HL-60 (cell line): ENCODE measurements at regions not wholly inside any gene's neighbourhood (a gene's known extent, or its start where the extent isn't known, plus 50 kb on each side); places are given as distances from the start of the nearest gene placed in this dataset.

Experiments
- DNase-seq, 2 experiments: peaks; one replicate each; pipeline ENCODE4 v3.0.0-alpha.2; 2010 to 2020; ENCODE audit warnings: low read depth in 1 of 2, low spot score in 1 of 2
- H3K27ac ChIP-seq: fragments of 250-450 bp; sonication (Bioruptor Pico); replicated peaks from 2 replicates; pipeline ENCODE4 v1.5.1; 2020; ENCODE audit warnings: mild to moderate bottlenecking, moderate library complexity
- H3K27me3 ChIP-seq: fragments of 250-450 bp; sonication (Bioruptor Pico); 2 replicates; pipeline ENCODE4 v1.5.1; 2021; ENCODE audit warnings: mild to moderate bottlenecking, moderate library complexity; ENCODE audit not compliant: insufficient read depth, poor library complexity, severe bottlenecking
- H3K4me3 ChIP-seq: replicated peaks from 2 replicates; pipeline ENCODE4 v1.5.1; 2011; ENCODE audit warnings: mild to moderate bottlenecking, control low read depth, low read length; ENCODE audit not compliant: insufficient read depth
- CTCF ChIP-seq: IDR thresholded peaks from one replicate; pipeline ENCODE4 v1.5.1; 2011; ENCODE audit warnings: low read length, control low read depth, inconsistent platforms; ENCODE audit not compliant: insufficient read depth
- GABPA ChIP-seq: IDR thresholded peaks from 2 replicates; pipeline ENCODE4 v1.6.1; 2012; ENCODE audit warnings: low read depth
- POLR2AphosphoS5 ChIP-seq: IDR thresholded peaks from 2 replicates; pipeline ENCODE4 v1.6.1; 2012; ENCODE audit warnings: low read depth
- REST ChIP-seq: IDR thresholded peaks from 2 replicates; pipeline ENCODE4 v1.6.1; 2012; ENCODE audit warnings: low read depth; ENCODE audit not compliant: insufficient replicate concordance
- SPI1 ChIP-seq: IDR thresholded peaks from 2 replicates; pipeline ENCODE4 v1.6.1; 2012; ENCODE audit warnings: low read depth, mild to moderate bottlenecking, borderline replicate concordance

- no peaks in the 10 kb centered on the region for H3K27me3 ChIP-seq
- H3K4me3 ChIP-seq, result no peak overlapping the region
These were observed 131.7 kb downstream of the MTHFS start for GRCh38 chr15:79765081-79765480.

GRCh38 chr15:79769069-79769481, 127.7 kb downstream of the MTHFS start:
- Histone ChIP-seq H3K4me3 (no peak overlapping the region), H3K27me3 (no peaks in the 10 kb centered on the region), H3K27ac (no peak overlapping the region)
- TF ChIP-seq CTCF, result peak; percentile 57
- no peak for TF ChIP-seq REST
- TF ChIP-seq SPI1, result no peak
- TF ChIP-seq GABPA, result no peak
- peak in 1 of 2 experiments; percentile 24 for DNase-seq

More at GRCh38 chr15:79765081-79765480, 131.7 kb downstream of the MTHFS start:
- TF ChIP-seq GABPA, result no peak
- TF ChIP-seq REST, result no peak
- TF ChIP-seq CTCF, result no peak
- no peak for TF ChIP-seq SPI1
- no peak for DNase-seq
- H3K27ac ChIP-seq, result no peak overlapping the region

DNA sequence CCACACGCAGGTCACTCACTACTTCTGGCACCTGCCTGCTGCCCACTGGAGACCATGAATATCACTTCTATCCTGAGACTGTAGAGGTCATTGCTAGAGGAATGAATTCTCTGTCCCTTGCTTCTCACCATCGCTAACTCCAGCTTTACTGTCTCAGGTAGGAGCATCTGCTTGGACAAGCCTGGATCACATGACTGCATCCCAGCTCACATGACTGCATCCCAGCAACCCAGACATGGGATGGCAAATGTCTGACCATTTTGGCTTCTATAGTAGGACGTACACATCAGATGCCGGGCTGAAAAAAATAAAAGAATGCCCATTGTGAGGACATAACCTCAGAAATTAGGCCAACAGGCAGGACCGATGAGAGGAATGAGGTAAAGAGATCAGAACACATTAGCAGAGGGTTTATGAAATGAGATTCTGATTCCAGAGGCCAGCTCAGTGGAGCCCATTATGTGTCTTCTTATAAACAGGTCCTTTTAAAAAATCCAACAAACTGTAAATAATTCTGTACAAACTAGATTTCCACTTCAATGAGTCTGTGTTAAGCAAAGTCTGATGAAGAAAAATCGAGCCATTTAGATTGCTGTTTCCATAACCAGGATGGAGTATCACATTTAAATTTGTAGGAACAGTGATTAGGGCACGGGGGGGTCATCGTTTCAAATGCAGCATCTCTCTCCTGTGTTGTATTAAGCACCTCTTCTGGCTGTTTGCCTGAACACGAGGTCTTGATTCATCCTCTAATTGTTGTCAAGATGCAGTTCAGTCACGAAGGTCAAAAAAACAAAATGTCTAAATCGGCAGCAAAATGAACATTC, 126.7 kb downstream of the MTHFS start:
- H3K27me3 ChIP-seq, result no peaks in the 10 kb centered on the region
- no peak for TF ChIP-seq POLR2AphosphoS5
- TF ChIP-seq GABPA, result no peak
- no peak for TF ChIP-seq SPI1
- TF ChIP-seq REST, result no peak
- no peak for TF ChIP-seq CTCF
- H3K27ac ChIP-seq, result no peak overlapping the region
- H3K4me3 ChIP-seq, result no peak overlapping the region
- no peak for DNase-seq
